ENCODE measurements at regions not wholly inside any gene's neighbourhood (a gene's known extent, or its start where the extent isn't known, plus 50 kb on each side); places are given as distances from the start of the nearest gene placed in this dataset.

DNA sequence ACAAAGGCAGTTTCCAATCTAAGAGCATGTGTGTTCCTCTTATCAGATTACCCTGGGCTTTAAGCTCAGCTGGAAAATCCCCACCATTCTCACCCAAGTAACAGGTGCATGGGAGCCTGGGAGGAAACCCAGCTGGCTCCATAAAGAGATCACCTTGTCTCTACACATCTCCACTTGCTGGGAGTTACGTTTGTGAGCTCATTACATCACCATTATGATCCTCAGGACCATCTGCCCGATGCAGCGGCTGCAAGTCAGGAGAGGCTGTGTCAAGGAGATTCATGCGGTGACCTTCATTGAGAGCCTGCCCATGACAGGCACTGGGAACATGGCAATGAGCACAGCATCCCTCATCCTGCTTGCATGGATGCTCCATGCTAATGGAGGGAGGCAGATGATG, 618.0 kb downstream of the NPHP4 start:
- H3K4me2 ChIP-seq (ENCODE audit: control insufficient read depth, insufficient read depth): no peak overlapping the region
- FAIRE-seq (no peak), ATAC-seq (no peak), DNase-seq (ENCODE audit: low read depth, low spot score) (no peak)
- in situ Hi-C loops (cut with MboI) (no loop called here), intact Hi-C loops (cut with micrococcal nuclease; ENCODE audit: unreplicated experiment) (no loop called here)
- no peak overlapping the region for H3K27ac ChIP-seq (ENCODE audit: control insufficient read depth, insufficient read depth)
- TF ChIP-seq NR2C2 (IDR thresholded peaks at IDR 0.05; ENCODE audit: borderline replicate concordance, control insufficient read depth, insufficient read length, low read depth) (no peak), E4F1 (IDR thresholded peaks at IDR 0.05; ENCODE audit: borderline replicate concordance, partially characterized antibody) (no peak), FOS (IDR thresholded peaks at IDR 0.05; ENCODE audit: borderline replicate concordance, extremely low read depth, insufficient read length) (no peak), POLR2AphosphoS5 (IDR thresholded peaks at IDR 0.05; ENCODE audit: low read length) (no peak), SP1 (IDR thresholded peaks at IDR 0.05; ENCODE audit: low read depth, low read length) (no peak), EP300 (IDR thresholded peaks at IDR 0.05; ENCODE audit: borderline replicate concordance in 1 of 2, control insufficient read depth in 1 of 2, low read depth in 2 of 2, low read length in 2 of 2) (no peak), EZH2 (IDR thresholded peaks at IDR 0.05; ENCODE audit: borderline replicate concordance, control insufficient read depth, low read depth, low read length) (no peak), NR2F1 (conservative IDR thresholded peaks at IDR 0.05) (no peak), LARP7 (IDR thresholded peaks at IDR 0.05) (no peak)
- H3K4me1 ChIP-seq (ENCODE audit: control insufficient read depth, insufficient read depth, low read length): no peaks in the 10 kb centered on the region
- no peak overlapping the region for H3K4me3 ChIP-seq
- no peaks in the 10 kb centered on the region for H4K20me1 ChIP-seq (ENCODE audit: control insufficient read depth, insufficient read depth)
- no peak overlapping the region for H3K9ac ChIP-seq (ENCODE audit: control insufficient read depth, insufficient read depth, low read length)
- no TSS peak for BruUV-seq (replicated peaks)
- no peaks in the 10 kb centered on the region for H3K27me3 ChIP-seq (replicated peaks in 1 of 2; ENCODE audit: control insufficient read depth in 2 of 2, insufficient read depth in 2 of 2, low read length in 1 of 2)
- no peaks in the 10 kb centered on the region for H3K79me2 ChIP-seq (ENCODE audit: control insufficient read depth, insufficient read depth, low read length)
- no peaks in the 10 kb centered on the region for H3K36me3 ChIP-seq (ENCODE audit: control insufficient read depth in 2 of 2, insufficient read depth in 2 of 2, low read length in 1 of 2)
- ChIA-PET SMC1A (ENCODE audit: uncharacterized antibody, unreplicated experiment) (no interaction called here), RAD21 (ENCODE audit: unreplicated experiment) (no interaction called here), CTCF (no interaction called here), POLR2A (no interaction called here)
- 24% methylated on average over 4 of the region's 4 CpGs for WGBS (ENCODE audit: insufficient coverage, insufficient replicate concordance, low lambda C conversion rate, missing lambda C conversion rate)
- H3K9me3 ChIP-seq (replicated peaks; ENCODE audit: control insufficient read depth, insufficient read depth, low read length): no peaks in the 10 kb centered on the region
- no peak overlapping the region for H2AFZ ChIP-seq (ENCODE audit: control insufficient read depth, low read depth, low read length)
